H9 (cell line): ENCODE measurements at regions not wholly inside any gene's neighbourhood (a gene's known extent, or its start where the extent isn't known, plus 50 kb on each side); places are given as distances from the start of the nearest gene placed in this dataset.

ENCODE experiments used
- DNase-seq: peaks from one replicate; pipeline ENCODE4 v3.0.0-alpha.2; 2017
- H2AFZ ChIP-seq: one replicate; pipeline ENCODE4 v1.6.1; 2013; ENCODE audit warnings: mild to moderate bottlenecking, low read length, control low read depth, moderate library complexity
- H2AK5ac ChIP-seq: 2 replicates; pipeline ENCODE4 v1.6.1; 2013; ENCODE audit warnings: low read length, control low read depth, mixed read lengths; ENCODE audit not compliant: insufficient read length
- H2BK120ac ChIP-seq: one replicate; pipeline ENCODE4 v1.6.1; 2013; ENCODE audit warnings: low read depth, mild to moderate bottlenecking, low read length, control low read depth, inconsistent platforms; ENCODE audit not compliant: poor library complexity, severe bottlenecking
- H2BK12ac ChIP-seq: 2 replicates; pipeline ENCODE4 v1.6.1; 2013; ENCODE audit warnings: low read length, control low read depth, mixed read lengths, low read depth; ENCODE audit not compliant: insufficient read length
- H2BK15ac ChIP-seq: 2 replicates; pipeline ENCODE4 v1.6.1; 2013; ENCODE audit warnings: low read depth, low read length, control low read depth
- H2BK20ac ChIP-seq: one replicate; pipeline ENCODE4 v1.6.1; 2013; ENCODE audit warnings: low read depth, mild to moderate bottlenecking, low read length, control low read depth, inconsistent platforms; ENCODE audit not compliant: poor library complexity, severe bottlenecking
- H2BK5ac ChIP-seq: 2 replicates; pipeline ENCODE4 v1.6.1; 2013; ENCODE audit warnings: low read length, control low read depth, mixed read lengths; ENCODE audit not compliant: insufficient read length
- H3K14ac ChIP-seq: 2 replicates; pipeline ENCODE4 v1.6.1; 2013; ENCODE audit warnings: low read length, control low read depth; ENCODE audit not compliant: insufficient read depth
- H3K18ac ChIP-seq: 2 replicates; pipeline ENCODE4 v1.6.1; 2013; ENCODE audit warnings: low read depth, mild to moderate bottlenecking, mixed read lengths, low read length, control low read depth; ENCODE audit not compliant: insufficient read length
- H3K23ac ChIP-seq: 2 replicates; pipeline ENCODE4 v1.6.1; 2013; ENCODE audit warnings: low read length, control low read depth, mixed read lengths, low read depth; ENCODE audit not compliant: insufficient read length
- H3K23me2 ChIP-seq: 2 replicates; pipeline ENCODE4 v1.6.1; 2013; ENCODE audit warnings: low read depth, mild to moderate bottlenecking, mixed read lengths, low read length, control low read depth; ENCODE audit not compliant: insufficient read length, poor library complexity, severe bottlenecking
- H3K27ac ChIP-seq: 2 replicates; pipeline ENCODE4 v1.5.1; 2013; ENCODE audit warnings: low read length, control low read depth, mixed read lengths, low read depth; ENCODE audit not compliant: insufficient read length
- H3K27me3 ChIP-seq: 2 replicates; pipeline ENCODE4 v1.6.1; 2013; ENCODE audit warnings: low read length, control low read depth, inconsistent platforms; ENCODE audit not compliant: insufficient read depth
- H3K4ac ChIP-seq: 2 replicates; pipeline ENCODE4 v1.6.1; 2013; ENCODE audit warnings: low read depth, mild to moderate bottlenecking, control low read depth, inconsistent platforms, low read length, moderate library complexity
- H3K4me1 ChIP-seq: 2 replicates; pipeline ENCODE4 v1.6.1; 2013; ENCODE audit warnings: low read length, control low read depth, inconsistent platforms; ENCODE audit not compliant: insufficient read depth
- H3K4me2 ChIP-seq: 2 replicates; pipeline ENCODE4 v1.6.1; 2013; ENCODE audit warnings: low read length, control low read depth, mixed read lengths; ENCODE audit not compliant: insufficient read length, insufficient read depth
- H3K56ac ChIP-seq: 2 replicates; pipeline ENCODE4 v1.6.1; 2013; ENCODE audit warnings: low read depth, mild to moderate bottlenecking, mixed read lengths, low read length, control low read depth; ENCODE audit not compliant: insufficient read length
- H3K79me1 ChIP-seq: 2 replicates; pipeline ENCODE4 v1.6.1; 2013; ENCODE audit warnings: low read depth, mild to moderate bottlenecking, moderate library complexity, low read length, control low read depth, inconsistent platforms; ENCODE audit not compliant: insufficient read depth, poor library complexity, severe bottlenecking
- H3K79me2 ChIP-seq: 2 replicates; pipeline ENCODE4 v1.6.1; 2013; ENCODE audit warnings: low read length, control low read depth, inconsistent platforms; ENCODE audit not compliant: insufficient read depth
- H3K9ac ChIP-seq: 2 replicates; pipeline ENCODE4 v1.6.1; 2013; ENCODE audit warnings: low read length, control low read depth, mixed read lengths; ENCODE audit not compliant: insufficient read length; ENCODE audit errors: extremely low read depth
- H3K9me3 ChIP-seq: one replicate; pipeline ENCODE4 v1.6.1; 2013; ENCODE audit warnings: low read depth, low read length, inconsistent platforms; ENCODE audit not compliant: control insufficient read depth
- H3T11ph ChIP-seq: one replicate; pipeline ENCODE4 v1.6.1; 2013; ENCODE audit warnings: mild to moderate bottlenecking, low read length, control low read depth, inconsistent platforms
- H4K20me1 ChIP-seq: one replicate; pipeline ENCODE4 v1.6.1; 2013; ENCODE audit not compliant: control insufficient read depth, insufficient read length, insufficient read depth
- H4K5ac ChIP-seq: 2 replicates; pipeline ENCODE4 v1.6.1; 2013; ENCODE audit warnings: low read depth, mild to moderate bottlenecking, mixed read lengths, low read length, control low read depth; ENCODE audit not compliant: insufficient read length
- H4K8ac ChIP-seq: replicated peaks from 2 replicates; pipeline ENCODE4 v1.6.1; 2013; ENCODE audit warnings: low read length, control low read depth, mixed read lengths, low read depth; ENCODE audit not compliant: insufficient read length
- H4K91ac ChIP-seq: 2 replicates; pipeline ENCODE4 v1.6.1; 2013; ENCODE audit warnings: low read depth, mild to moderate bottlenecking, moderate library complexity, mixed read lengths, low read length, control low read depth; ENCODE audit not compliant: insufficient read length
- H3K27ac Mint-ChIP-seq, 3 experiments: 2 replicates in 2 of 3; 3 replicates in 1 of 3; pipeline ENCODE4 v1.8.0; 2020 to 2021; ENCODE audit warnings: mixed read lengths in 3 of 3, mild to moderate bottlenecking in 1 of 3, moderate library complexity in 1 of 3
- H3K27me3 Mint-ChIP-seq: 2 replicates; pipeline ENCODE4 v1.8.0; 2021; ENCODE audit warnings: low read depth, mild to moderate bottlenecking, moderate library complexity, mixed read lengths
- H3K36me3 Mint-ChIP-seq, 3 experiments: 2 replicates in 2 of 3; 3 replicates in 1 of 3; pipeline ENCODE4 v1.8.0; 2020 to 2021; ENCODE audit warnings: low read depth in 3 of 3, mixed read lengths in 3 of 3; ENCODE audit not compliant: insufficient read depth in 1 of 3
- H3K4me1 Mint-ChIP-seq, 2 experiments: 2 replicates each; pipeline ENCODE4 v1.8.0; 2020; ENCODE audit warnings: mixed read lengths in 2 of 2
- H3K4me3 Mint-ChIP-seq, 2 experiments: 2 replicates in 1 of 2; 3 replicates in 1 of 2; pipeline ENCODE4 v1.8.0; 2020 to 2021; ENCODE audit warnings: mild to moderate bottlenecking in 2 of 2, mixed read lengths in 2 of 2, moderate library complexity in 1 of 2
- H3K9me3 Mint-ChIP-seq, 2 experiments: 2 replicates in 1 of 2; 3 replicates in 1 of 2; pipeline ENCODE4 v1.8.0; 2020; ENCODE audit warnings: mild to moderate bottlenecking in 2 of 2, mixed read lengths in 2 of 2, moderate library complexity in 1 of 2
- CTCF ChIP-seq: fragments of 200-600 bp; sonication (generic); conservative IDR thresholded peaks from 3 replicates; pipeline ENCODE4 v1.8.0; 2021; ENCODE audit warnings: antibody characterized with exemption, mild to moderate bottlenecking
- WGBS: extraction: QIAGEN DNeasy Blood & Tissue Kit; methylation state at CpG from one replicate; pipeline ENCODE4 v1.1.7; 2013; ENCODE audit warnings: missing lambda C conversion rate, low lambda C conversion rate, mixed read lengths; ENCODE audit not compliant: insufficient read length; ENCODE audit errors: extremely low coverage; 5-methylcytosine and 5-hydroxymethylcytosine counted together

DNA sequence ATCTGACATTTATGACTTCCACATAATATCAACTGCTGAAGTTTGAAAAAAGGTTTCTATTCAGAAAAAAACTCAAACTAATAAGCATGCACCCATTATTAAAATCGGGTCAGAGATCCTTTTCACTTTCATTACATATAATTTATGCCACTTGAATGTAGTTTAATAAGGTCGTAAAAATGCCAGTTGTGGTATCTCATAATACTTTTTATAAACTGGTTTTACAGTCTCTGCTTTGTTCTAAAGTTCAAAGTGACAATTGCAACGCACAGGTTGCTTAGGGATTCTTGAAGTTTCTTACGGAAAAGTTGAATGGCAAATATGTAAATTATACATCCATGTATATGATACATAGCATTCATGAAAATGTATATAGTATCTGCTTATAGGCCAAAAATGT, 229.4 kb upstream of the CEP162 start:
- H2AK5ac ChIP-seq = no peak overlapping the region
- no peaks in the 10 kb centered on the region for H4K20me1 ChIP-seq
- H3K56ac ChIP-seq = no peak overlapping the region
- H2BK20ac ChIP-seq = no peak overlapping the region
- H4K5ac ChIP-seq = no peak overlapping the region
- no peak overlapping the region for H3K27ac ChIP-seq
- H3K18ac ChIP-seq = no peak overlapping the region
- Mint-ChIP-seq H3K27ac (no peak overlapping the region), H3K27me3 (no peaks in the 10 kb centered on the region), H3K9me3 (no peaks in the 10 kb centered on the region), H3K36me3 (no peaks in the 10 kb centered on the region), H3K4me3 (no peak overlapping the region), H3K4me1 (peaks cover 0 to 3% of the 10 kb centered on the region in 2 experiments; a peak in 1 of 4 replicates)
- DNase-seq = no peak
- H2BK120ac ChIP-seq = no peak overlapping the region
- no peak overlapping the region for H3K4ac ChIP-seq
- H2AFZ ChIP-seq = no peak overlapping the region
- no peak for TF ChIP-seq CTCF
- no peaks in the 10 kb centered on the region for H3K9me3 ChIP-seq
- no peak overlapping the region for H3K14ac ChIP-seq
- H3K9ac ChIP-seq = no peak overlapping the region
- H3K4me2 ChIP-seq = no peak overlapping the region
- no peaks in the 10 kb centered on the region for H3K4me1 ChIP-seq
- no peaks in the 10 kb centered on the region for H3K79me1 ChIP-seq
- no peak overlapping the region for H2BK12ac ChIP-seq
- WGBS = no CpG with 5 or more reads among the region's 4 CpGs
- H2BK15ac ChIP-seq = no peak overlapping the region
- H3K23ac ChIP-seq = no peak overlapping the region
- no peaks in the 10 kb centered on the region for H3K23me2 ChIP-seq
- H3K27me3 ChIP-seq = no peaks in the 10 kb centered on the region
- H3T11ph ChIP-seq = no peak overlapping the region
- no peaks in the 10 kb centered on the region for H3K79me2 ChIP-seq
- no peak overlapping the region for H2BK5ac ChIP-seq
- no peak overlapping the region for H4K8ac ChIP-seq
- no peak overlapping the region for H4K91ac ChIP-seq
